ENCODE measurements at regions not wholly inside any gene's neighbourhood (a gene's known extent, or its start where the extent isn't known, plus 50 kb on each side); places are given as distances from the start of the nearest gene placed in this dataset.

DNA sequence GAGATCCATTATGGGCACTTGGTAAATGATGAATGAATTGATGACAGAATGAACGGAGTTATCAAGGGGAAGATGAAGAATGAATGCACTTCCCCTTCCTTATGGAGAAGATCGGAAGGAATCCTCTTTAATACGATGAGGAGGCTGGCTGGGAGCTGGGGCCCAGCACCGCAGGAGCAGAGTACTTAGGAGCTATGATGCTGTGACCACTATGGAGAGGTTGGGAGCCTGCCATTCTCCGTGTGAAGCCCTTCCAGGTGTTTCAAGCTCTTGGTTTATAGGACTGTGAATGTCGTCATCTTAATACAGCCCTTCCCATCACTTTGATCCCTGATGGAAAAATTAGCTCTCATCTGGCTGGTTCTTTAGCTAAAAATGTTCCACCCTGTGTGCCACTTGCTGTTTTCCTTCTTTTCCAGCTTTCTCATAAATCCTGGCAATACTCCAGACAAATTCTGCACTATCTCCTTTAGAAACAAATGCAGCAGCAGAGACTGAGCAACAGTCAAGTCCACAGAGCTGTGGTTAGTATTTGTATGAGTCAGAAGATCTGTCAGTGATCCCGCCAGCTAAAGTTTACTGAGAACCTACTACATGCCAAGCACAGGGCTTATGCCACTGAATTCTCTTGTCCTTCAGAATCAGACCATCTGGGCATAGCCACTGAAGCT, 263.1 kb upstream of the CRY1 start:
- H3K4me3 ChIP-seq, result no peak overlapping the region
- H3K27ac ChIP-seq, result no peak overlapping the region
- no peaks in the 10 kb centered on the region for H3K36me3 ChIP-seq (ENCODE audit: insufficient read depth in 1 of 2, low read depth in 1 of 2)
- H3K9me3 ChIP-seq, result no peaks in the 10 kb centered on the region
- intact Hi-C loops (cut with DNase I), result no loop called here
- ATAC-seq, result no peak
- no peak for TF ChIP-seq CTCF (IDR thresholded peaks at IDR 0.05)
- WGBS, 3 donors, result 65 to 67% (median 66%) methylated on average over 7 of the region's 7 CpGs
- H3K4me1 ChIP-seq, result no peaks in the 10 kb centered on the region
- no peaks in the 10 kb centered on the region for H3K27me3 ChIP-seq (ENCODE audit: insufficient read depth in 3 of 3, low read length in 2 of 3)
- no peak for DNase-seq

DNA sequence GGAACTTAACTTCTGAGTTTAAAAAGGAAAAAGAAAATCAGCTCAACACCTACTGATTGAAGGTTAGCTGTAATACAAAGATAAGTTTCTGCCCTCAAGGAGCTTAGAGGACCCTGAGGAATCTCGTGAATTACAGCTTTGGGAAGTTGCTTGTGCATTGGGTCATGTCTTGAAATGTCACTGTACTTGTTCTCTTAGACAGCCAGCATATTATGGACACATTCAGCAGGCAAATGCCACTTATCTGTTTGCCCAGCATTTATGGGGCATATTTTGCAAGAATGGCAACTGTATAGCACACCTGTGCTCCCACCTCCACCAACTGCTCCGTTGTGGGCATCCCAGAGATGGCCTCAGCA, 263.6 kb upstream of the CRY1 start:
- H3K4me1 ChIP-seq, result no peaks in the 10 kb centered on the region
- no peaks in the 10 kb centered on the region for H3K36me3 ChIP-seq (ENCODE audit: insufficient read depth in 1 of 2, low read depth in 1 of 2)
- DNase-seq (no peak), ATAC-seq (no peak)
- WGBS, 3 donors, result 59 to 71% (median 59%) methylated on average over 2 of the region's 2 CpGs
- no peaks in the 10 kb centered on the region for H3K9me3 ChIP-seq
- H3K4me3 ChIP-seq, result no peak overlapping the region
- intact Hi-C loops (cut with DNase I), result no loop called here
- H3K27ac ChIP-seq, result no peak overlapping the region
- H3K27me3 ChIP-seq (ENCODE audit: insufficient read depth in 3 of 3, low read length in 2 of 3), result no peaks in the 10 kb centered on the region
- no peak for TF ChIP-seq CTCF (IDR thresholded peaks at IDR 0.05)

DNA sequence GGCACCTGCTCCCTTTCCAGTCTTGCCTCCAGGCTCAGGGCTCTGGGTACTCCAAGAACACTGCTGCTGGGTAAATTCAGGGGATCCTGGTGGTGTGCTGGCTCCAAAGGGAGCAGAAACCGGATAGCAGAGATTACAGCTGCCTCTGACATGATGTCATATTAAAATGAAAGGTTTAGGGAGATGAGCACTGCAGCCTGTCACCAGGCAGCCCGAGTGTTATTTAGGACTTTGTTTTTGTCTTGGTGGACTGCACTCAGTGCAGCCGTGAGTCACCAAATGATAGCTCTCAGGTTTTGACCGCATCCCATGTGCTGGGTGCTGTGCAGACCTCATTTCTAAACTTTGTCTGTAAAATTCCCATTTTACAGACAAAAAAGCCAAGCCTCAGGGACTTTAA, 266.0 kb upstream of the CRY1 start:
- H3K4me1 ChIP-seq, result no peaks in the 10 kb centered on the region
- intact Hi-C loops (cut with DNase I), result no loop called here
- H3K36me3 ChIP-seq (ENCODE audit: insufficient read depth in 1 of 2, low read depth in 1 of 2), result no peaks in the 10 kb centered on the region
- no peak for DNase-seq
- H3K9me3 ChIP-seq, result no peaks in the 10 kb centered on the region
- no peak for TF ChIP-seq CTCF (IDR thresholded peaks at IDR 0.05)
- no peak overlapping the region for H3K4me3 ChIP-seq
- 33 to 42% (median 36%) methylated on average over 4 of the region's 4 CpGs for WGBS, 3 donors
- H3K27me3 ChIP-seq (ENCODE audit: insufficient read depth in 3 of 3, low read length in 2 of 3), result no peaks in the 10 kb centered on the region
- no peak for ATAC-seq
- H3K27ac ChIP-seq, result no peak overlapping the region

DNA sequence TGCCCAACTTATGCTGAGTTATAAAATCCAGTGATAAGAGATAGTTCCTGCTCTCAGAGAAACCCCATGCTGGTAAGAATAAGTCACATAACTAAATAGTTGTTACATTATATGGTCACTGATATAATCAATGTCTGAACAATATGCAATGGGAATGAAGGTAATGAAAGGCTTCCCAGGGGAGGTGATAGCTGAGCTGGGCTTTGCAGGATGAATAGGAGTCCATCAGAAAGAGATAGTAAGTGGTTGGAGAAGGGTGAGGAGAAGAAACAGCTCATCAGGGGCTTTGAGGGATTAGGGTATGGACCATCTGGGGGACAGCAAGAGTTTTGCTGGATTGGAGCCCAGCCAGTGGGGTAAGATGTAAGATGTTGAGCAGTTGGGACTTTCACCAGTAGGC, 266.7 kb upstream of the CRY1 start:
- no peaks in the 10 kb centered on the region for H3K9me3 ChIP-seq
- H3K27ac ChIP-seq, result no peak overlapping the region
- H3K36me3 ChIP-seq (ENCODE audit: insufficient read depth in 1 of 2, low read depth in 1 of 2), result no peaks in the 10 kb centered on the region
- H3K27me3 ChIP-seq (ENCODE audit: insufficient read depth in 3 of 3, low read length in 2 of 3), result no peaks in the 10 kb centered on the region
- no peak overlapping the region for H3K4me3 ChIP-seq
- no peaks in the 10 kb centered on the region for H3K4me1 ChIP-seq
- no peak for ATAC-seq
- no peak for TF ChIP-seq CTCF (IDR thresholded peaks at IDR 0.05)
- DNase-seq, result no peak
- intact Hi-C loops (cut with DNase I), result no loop called here

- TF ChIP-seq CTCF (IDR thresholded peaks at IDR 0.05), result no peak
- H3K36me3 ChIP-seq (ENCODE audit: insufficient read depth in 1 of 2, low read depth in 1 of 2), result no peaks in the 10 kb centered on the region
- DNase-seq (no peak), ATAC-seq (no peak)
- no peaks in the 10 kb centered on the region for H3K9me3 ChIP-seq
- WGBS, 3 donors, result 90 to 92% (median 90%) methylated on average over 2 of the region's 2 CpGs
- H3K27me3 ChIP-seq (ENCODE audit: insufficient read depth in 3 of 3, low read length in 2 of 3), result no peaks in the 10 kb centered on the region
- intact Hi-C loops (cut with DNase I), result no loop called here
- H3K4me3 ChIP-seq, result no peak overlapping the region
- no peak overlapping the region for H3K27ac ChIP-seq
- no peaks in the 10 kb centered on the region for H3K4me1 ChIP-seq
These were observed 267.1 kb upstream of the CRY1 start for GRCh38 chr12:107360482-107360881.
